GM21786 (cell line): ENCODE measurements at regions not wholly inside any gene's neighbourhood (a gene's known extent, or its start where the extent isn't known, plus 50 kb on each side); places are given as distances from the start of the nearest gene placed in this dataset.
"Not testable (repeated sequence)": the region's sequence is repeated elsewhere in the genome, so short reads cannot be mapped to it uniquely, and the experiment has no call there.

ENCODE experiments used
- ATAC-seq: cut with Tn5 transposase; IDR thresholded peaks from one replicate; pipeline ENCODE4 v1.9.1; 2021; ENCODE audit not compliant: unreplicated experiment

GRCh38 chr2:144759746-144760145 lies 239.8 kb upstream of the ZEB2 start:
- no peak for ATAC-seq

DNA sequence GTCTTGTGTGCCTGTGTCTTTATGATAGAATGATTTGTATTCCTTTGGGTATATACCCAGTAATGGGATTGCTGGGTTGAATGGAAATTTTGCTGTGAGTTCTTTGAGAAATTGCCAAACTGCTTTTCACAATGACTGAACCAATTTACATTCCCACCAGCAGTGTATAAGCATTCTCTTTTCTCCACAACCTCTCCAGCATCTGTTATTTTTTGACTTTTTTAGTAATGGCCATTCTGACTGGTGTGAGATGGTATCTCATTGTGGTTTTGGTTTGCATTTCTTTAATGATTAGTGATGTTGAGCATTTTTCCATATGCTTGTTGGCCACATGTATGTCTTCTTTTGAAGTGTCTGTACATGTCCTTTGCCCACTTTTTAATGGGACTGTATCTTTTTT lies 238.3 kb upstream of the ZEB2 start:
- not testable (repeated sequence) for ATAC-seq

- ATAC-seq: no peak
These were observed 233.5 kb upstream of the ZEB2 start for GRCh38 chr2:144753416-144753815.

- ATAC-seq: no peak
These were observed 231.4 kb upstream of the ZEB2 start for GRCh38 chr2:144751142-144751905.

GRCh38 chr2:144749188-144749587 lies 229.3 kb upstream of the ZEB2 start:
- no peak for ATAC-seq

- ATAC-seq: no peak
These were observed 228.5 kb upstream of the ZEB2 start for GRCh38 chr2:144748443-144748842.

DNA sequence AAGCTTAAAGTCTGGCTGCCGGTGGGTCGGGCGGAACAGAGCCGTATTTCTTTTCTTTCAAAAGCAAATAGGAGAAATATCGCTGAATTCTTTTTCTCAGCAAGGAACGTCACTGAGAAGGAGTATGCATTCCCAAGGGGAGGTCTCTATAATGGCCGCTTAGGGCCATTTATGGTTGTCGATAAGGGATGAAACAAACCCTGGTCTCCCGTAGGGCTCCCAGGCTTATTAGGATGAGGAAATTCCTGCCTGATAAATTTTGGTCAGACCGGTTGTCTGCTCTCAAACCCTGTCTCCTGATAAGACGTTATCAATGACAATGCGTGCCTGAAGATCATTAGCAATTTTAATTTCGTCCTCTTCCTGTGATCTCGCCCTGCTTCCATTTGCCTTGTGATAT lies 227.7 kb upstream of the ZEB2 start:
- no peak for ATAC-seq

DNA sequence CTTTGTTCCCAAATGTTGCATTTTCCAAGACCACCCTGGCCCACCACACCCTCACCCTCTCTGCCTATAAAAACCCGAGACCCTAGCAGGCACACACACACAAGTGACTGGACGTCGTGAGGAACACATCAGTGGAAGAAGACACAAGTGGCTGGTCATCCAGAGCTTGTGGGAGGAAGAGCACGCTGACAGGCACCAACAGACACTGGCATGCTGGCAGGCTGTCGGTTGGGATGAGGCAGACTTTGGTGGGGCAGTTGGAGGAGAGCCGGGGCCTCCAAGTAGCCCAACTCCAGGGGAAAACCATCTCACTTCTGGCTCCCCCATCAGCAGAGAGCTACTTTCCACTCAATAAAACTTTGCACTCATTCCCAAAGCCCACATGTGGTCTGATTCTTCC lies 225.5 kb upstream of the ZEB2 start:
- no peak for ATAC-seq

DNA sequence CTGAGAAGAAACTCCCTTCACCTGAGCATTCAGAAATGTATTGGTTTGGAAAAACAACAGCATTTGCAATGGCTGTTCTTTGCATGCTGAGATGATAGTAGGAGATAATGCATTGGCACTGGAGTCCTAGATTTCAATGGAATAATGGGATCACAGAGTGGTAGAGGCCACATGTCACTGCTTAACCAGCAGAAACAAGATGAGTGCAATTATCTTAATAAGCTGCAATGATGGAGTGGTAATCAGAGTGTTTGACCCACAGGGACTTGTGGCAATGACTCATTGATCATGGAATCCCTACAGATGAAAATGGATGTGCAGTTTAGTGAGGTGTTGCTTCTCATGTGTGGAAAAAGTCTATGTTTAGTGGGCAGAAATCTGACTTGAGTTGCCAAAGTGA lies 218.8 kb upstream of the ZEB2 start:
- no peak for ATAC-seq

- no peak for ATAC-seq
These were observed 210.8 kb upstream of the ZEB2 start for GRCh38 chr2:144730711-144731110.

DNA sequence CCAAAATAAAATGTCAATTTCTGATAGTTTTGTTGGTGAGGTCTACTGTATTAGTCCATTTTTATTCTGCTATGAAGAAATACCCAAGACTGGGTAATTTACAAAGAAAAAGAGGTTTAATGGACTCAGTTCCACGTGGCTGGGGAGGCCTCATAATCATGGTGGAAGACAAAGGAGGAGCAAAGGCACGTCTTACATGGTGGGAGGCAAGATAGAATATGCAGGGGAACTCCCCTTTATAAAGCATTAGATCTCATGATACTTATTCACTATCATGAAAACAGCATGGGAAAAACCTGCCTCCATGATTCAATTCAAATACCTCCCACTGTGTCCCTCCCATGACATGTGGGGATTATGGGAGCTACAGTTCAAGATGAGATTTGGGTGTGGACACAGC lies 204.5 kb upstream of the ZEB2 start:
- not testable (repeated sequence) for ATAC-seq

DNA sequence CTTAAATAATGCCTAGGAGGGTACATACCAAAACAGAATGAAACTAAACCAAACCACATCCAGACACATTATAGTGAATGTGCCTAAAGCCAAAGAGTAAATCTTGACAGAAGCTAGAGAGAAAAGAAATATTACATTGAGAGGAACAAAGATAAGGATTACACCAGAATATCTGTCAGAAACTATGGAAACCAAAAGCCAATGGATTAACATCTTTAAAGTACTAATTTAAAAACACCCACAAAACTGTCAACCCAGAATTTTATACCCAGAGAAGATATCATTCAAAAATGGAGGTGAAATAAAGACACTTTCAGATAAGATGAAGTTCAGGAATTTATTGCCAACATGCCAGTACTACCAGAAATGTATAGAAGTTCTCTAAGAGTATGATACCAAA lies 198.5 kb upstream of the ZEB2 start:
- ATAC-seq: no peak

DNA sequence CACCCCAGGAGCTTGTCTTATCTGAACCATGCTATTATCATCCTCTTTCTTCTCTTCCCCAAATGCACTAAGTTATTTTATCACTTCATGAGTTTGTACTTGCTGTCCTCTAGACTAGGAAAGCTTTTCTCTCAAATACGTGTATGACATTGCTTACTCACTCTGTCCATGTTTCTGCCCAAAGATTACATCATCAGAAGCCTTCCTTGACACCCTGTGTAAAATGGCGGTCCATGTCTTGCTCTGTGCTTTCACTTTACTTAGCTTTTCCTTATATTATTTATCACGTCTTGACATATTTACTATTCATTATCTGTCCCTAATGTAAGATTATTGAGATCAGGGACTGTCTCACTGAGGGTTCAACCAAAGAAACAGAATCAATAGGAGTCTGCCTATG lies 196.1 kb upstream of the ZEB2 start:
- no peak for ATAC-seq

DNA sequence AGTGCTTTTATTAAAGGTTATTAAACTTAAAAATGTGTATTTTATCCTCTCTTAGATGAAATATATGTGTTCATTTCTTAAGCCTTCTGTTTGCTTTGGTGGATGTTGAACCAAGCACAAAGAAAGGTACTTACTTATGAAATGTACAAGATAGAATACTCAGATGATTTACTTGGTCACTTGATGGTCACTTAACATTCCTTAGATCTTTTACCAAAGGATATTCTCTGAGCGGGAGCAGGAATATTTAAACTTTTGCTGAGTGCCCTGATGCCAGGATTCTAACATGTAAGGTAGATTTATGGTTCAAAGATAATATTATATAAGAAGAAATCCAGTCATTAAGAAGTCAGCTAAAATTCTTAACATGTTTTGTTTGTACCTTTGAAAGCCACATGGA lies 193.5 kb upstream of the ZEB2 start:
- no peak for ATAC-seq

DNA sequence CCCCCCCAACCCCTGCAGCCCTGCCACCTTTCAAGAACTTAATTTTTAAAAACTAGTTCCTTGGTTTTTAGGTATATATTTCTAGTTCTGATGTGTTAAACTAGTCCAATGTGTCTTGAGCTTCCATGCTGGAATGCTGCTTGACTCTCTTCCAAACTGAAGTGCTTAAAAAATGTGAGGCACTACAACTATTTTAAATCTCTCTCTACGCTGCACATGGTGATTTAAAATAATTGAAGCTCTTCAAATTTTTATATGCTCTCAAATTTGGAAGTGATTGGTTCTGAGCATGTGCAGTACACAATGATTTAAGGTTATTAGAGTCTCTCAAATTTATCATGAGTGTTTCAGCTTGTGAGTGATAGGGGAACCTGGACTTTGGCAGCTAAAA lies 192.6 kb upstream of the ZEB2 start:
- ATAC-seq: no peak

GRCh38 chr2:144711630-144712549 lies 192.0 kb upstream of the ZEB2 start:
- ATAC-seq: no peak

DNA sequence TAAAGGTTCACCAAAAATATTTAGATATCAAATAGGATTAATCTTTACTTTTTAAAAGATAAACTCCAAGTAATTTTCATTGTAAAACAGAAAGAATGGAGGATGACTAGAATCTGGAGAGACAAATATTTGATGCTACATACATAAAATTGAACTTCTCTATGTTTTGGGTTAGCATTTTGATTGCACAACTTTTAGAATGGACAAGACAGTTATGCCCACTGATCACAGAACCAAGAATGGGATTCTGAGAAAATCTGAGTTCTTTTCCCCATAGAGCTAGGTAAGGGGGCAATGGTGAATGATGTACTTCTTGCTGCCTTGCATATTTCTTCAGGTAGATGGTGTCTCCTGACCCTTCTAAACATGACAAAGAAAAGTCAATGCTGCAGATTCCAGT lies 191.2 kb upstream of the ZEB2 start:
- ATAC-seq: no peak

DNA sequence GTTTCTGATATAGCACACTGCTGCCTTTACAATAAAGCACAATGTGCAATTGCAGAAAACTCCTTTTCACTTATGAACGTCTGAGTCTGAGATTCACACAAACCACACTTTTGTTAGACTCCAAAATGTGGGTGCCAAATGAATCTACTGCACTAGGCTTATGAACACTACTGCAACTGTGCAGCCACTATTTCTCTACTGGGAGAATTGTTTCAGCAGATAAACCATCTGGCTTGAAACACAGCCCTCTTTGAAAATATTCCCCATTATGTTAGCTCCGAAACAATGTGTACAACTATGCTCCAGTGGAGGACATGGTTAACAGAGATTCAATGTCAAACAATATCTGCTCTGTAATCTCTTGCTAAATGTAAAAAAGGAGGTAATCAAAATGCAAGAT lies 188.7 kb upstream of the ZEB2 start:
- ATAC-seq: no peak

- ATAC-seq: no peak
These were observed 187.9 kb upstream of the ZEB2 start for GRCh38 chr2:144707736-144708326.

DNA sequence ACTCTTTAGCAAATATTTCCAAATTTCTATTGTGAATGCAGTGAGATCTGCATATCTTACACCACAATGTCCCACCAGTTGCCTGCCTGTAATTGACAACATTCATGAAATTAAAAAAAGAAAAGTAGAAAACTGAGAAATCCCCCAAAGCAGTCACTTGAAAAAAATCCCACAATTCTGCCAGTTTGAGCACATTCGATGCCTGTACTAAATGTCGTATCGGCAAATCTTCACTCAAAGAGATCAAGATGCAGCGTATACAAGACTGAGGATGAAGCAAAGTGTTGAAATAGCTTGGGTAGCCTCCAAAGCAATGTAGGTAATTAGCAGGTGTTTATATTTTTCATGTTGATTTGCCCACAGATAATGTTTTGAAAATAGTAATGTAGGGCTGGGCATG lies 186.7 kb upstream of the ZEB2 start:
- no peak for ATAC-seq

GRCh38 chr2:144705328-144706245 lies 185.7 kb upstream of the ZEB2 start:
- ATAC-seq: no peak
